HepG2 (cell line): ENCODE measurements at regions not wholly inside any gene's neighbourhood (a gene's known extent, or its start where the extent isn't known, plus 50 kb on each side); places are given as distances from the start of the nearest gene placed in this dataset.

ENCODE experiments used
- ATAC-seq: fragments of 200-7000 bp; cut with Tn5 transposase; 3 replicates; pipeline ENCODE4 v1.9.1; 2020; ENCODE audit warnings: mild to moderate bottlenecking, moderate library complexity
- BruUV-seq: library from RNA; stranded (reverse); fragments of 400-500 nt; replicated peaks from 2 replicates; lab custom pipeline; 2021; lab: Mats Ljungman, UMichigan
- CTCF ChIA-PET: fragments of 300-600 bp; formaldehyde crosslinking; extraction: SDS; loops from one replicate; lab custom pipeline; 2021; ENCODE audit warnings: low total read pairs, inconsistent platforms, low intra/inter-chr PET ratio; lab: Yijun Ruan, JAX
- POLR2A ChIA-PET: fragments of 350-600 bp; sonication (Branson Sonifier 250); formaldehyde crosslinking; loops from one replicate; lab custom pipeline; 2020; ENCODE audit warnings: antibody characterized with exemption, inconsistent platforms; lab: Yijun Ruan, JAX
- DNase-seq: peaks from one replicate; pipeline ENCODE4 v3.0.0-alpha.2; 2015; ENCODE audit warnings: low spot score
- FAIRE-seq: peaks from 3 replicates; lab custom pipeline; 2011; peaks lifted over from hg19 to GRCh38; lab: Jason Lieb, UNC
- H2AFZ ChIP-seq: one replicate; pipeline ENCODE4 v1.6.1; 2011; ENCODE audit warnings: low read length, inconsistent platforms
- H3K27ac ChIP-seq: fragments of 300-600 bp; 3 replicates; pipeline ENCODE4 v1.8.0; 2011; ENCODE audit warnings: mixed run types, mild to moderate bottlenecking, mixed read lengths, low read length, inconsistent platforms; ENCODE audit not compliant: insufficient read depth; ENCODE audit errors: extremely low read length
- H3K27me3 ChIP-seq, 2 experiments: fragments of 200-600 bp in 1 of 2; 2 replicates in 1 of 2; 3 replicates in 1 of 2; pipeline versions ENCODE4 v1.6.0 to v1.8.0; 2011; ENCODE audit warnings: low read length in 2 of 2, mild to moderate bottlenecking in 2 of 2, moderate library complexity in 2 of 2, inconsistent platforms in 1 of 2; ENCODE audit not compliant: insufficient read depth in 2 of 2, control insufficient read depth in 1 of 2
- H3K36me3 ChIP-seq, 2 experiments: fragments of 200-600 bp in 1 of 2; replicated peaks in 1 of 2; 2 replicates in 1 of 2; 3 replicates in 1 of 2; pipeline versions ENCODE4 v1.5.1 to v1.8.0; 2011; ENCODE audit warnings: low read length in 2 of 2, inconsistent platforms in 1 of 2; ENCODE audit not compliant: insufficient read depth in 2 of 2, control insufficient read depth in 1 of 2
- H3K4me1 ChIP-seq: 2 replicates; pipeline ENCODE4 v1.5.1; 2012; ENCODE audit warnings: low read length, inconsistent platforms; ENCODE audit not compliant: insufficient read depth
- H3K4me2 ChIP-seq: 2 replicates; pipeline ENCODE4 v1.6.0; 2011; ENCODE audit warnings: low read depth, low read length, inconsistent platforms
- H3K4me3 ChIP-seq, 3 experiments: fragments of 200-600 bp in 1 of 3; sonication (generic), shearing (Covaris generic) in 1 of 3; replicated peaks in 1 of 3; 2 replicates each; pipeline ENCODE4 v1.5.1; 2011 to 2016; ENCODE audit warnings: low read length in 3 of 3, inconsistent platforms in 2 of 3, low read depth in 2 of 3, mild to moderate bottlenecking in 2 of 3, control low read depth in 1 of 3, mixed read lengths in 1 of 3; ENCODE audit not compliant: insufficient read depth in 1 of 3
- H3K79me2 ChIP-seq: one replicate; pipeline ENCODE4 v1.6.1; 2011; ENCODE audit warnings: low read length, inconsistent platforms; ENCODE audit not compliant: insufficient read depth
- H3K9ac ChIP-seq: 2 replicates; pipeline ENCODE4 v1.6.0; 2011; ENCODE audit warnings: mild to moderate bottlenecking, low read depth, low read length, inconsistent platforms; ENCODE audit not compliant: insufficient read depth
- H3K9me3 ChIP-seq: 2 replicates; pipeline ENCODE4 v1.5.1; 2012; ENCODE audit warnings: mild to moderate bottlenecking, low read length
- H4K20me1 ChIP-seq: 2 replicates; pipeline ENCODE4 v1.6.0; 2011; ENCODE audit warnings: inconsistent platforms, mild to moderate bottlenecking, low read length, moderate library complexity; ENCODE audit not compliant: insufficient read depth
- ADNP ChIP-seq: sonication (generic); formaldehyde crosslinking; IDR thresholded peaks from 2 replicates; pipeline ENCODE4 v1.4.0; 2020; ENCODE audit warnings: missing genetic modification reagents
- BHLHE40 ChIP-seq: IDR thresholded peaks from 2 replicates; pipeline ENCODE4 v1.6.1; 2011; ENCODE audit warnings: low read length, improper control_type of control experiment
- KDM4B ChIP-seq: sonication (generic); formaldehyde crosslinking; IDR thresholded peaks from 2 replicates; pipeline ENCODE4 v1.4.0; 2020; ENCODE audit warnings: missing genetic modification reagents
- MNT ChIP-seq: fragments of 450-650 bp; IDR thresholded peaks from 2 replicates; pipeline ENCODE4 v1.6.1; 2016
- NR2F6 ChIP-seq, 2 experiments: IDR thresholded peaks; 2 replicates each; pipeline ENCODE4 v1.6.1; 2016; ENCODE audit warnings: antibody characterized with exemption in 1 of 2, mild to moderate bottlenecking in 1 of 2
- RAD21 ChIP-seq: fragments of 450-650 bp; formaldehyde crosslinking; IDR thresholded peaks from 2 replicates; pipeline ENCODE4 v1.5.0; 2020; ENCODE audit warnings: mild to moderate bottlenecking
- RARG ChIP-seq: sonication (generic); formaldehyde crosslinking; IDR thresholded peaks from 2 replicates; pipeline ENCODE4 v1.4.0; 2020; ENCODE audit warnings: low read depth, mild to moderate bottlenecking, missing genetic modification reagents
- SP4 ChIP-seq: sonication (generic); formaldehyde crosslinking; IDR thresholded peaks from 2 replicates; pipeline ENCODE4 v1.8.1; 2023; ENCODE audit warnings: mild to moderate bottlenecking, missing genetic modification reagents
- SRSF1 ChIP-seq: fragments of 200-400 bp; formaldehyde crosslinking; optimal IDR thresholded peaks from 2 replicates; pipeline ENCODE3; 2017; ENCODE audit warnings: mild to moderate bottlenecking, low read depth, low read length, moderate library complexity
- ZBTB39 ChIP-seq: sonication (generic); formaldehyde crosslinking; IDR thresholded peaks from 2 replicates; pipeline ENCODE4 v1.5.0; 2020; ENCODE audit warnings: missing genetic modification reagents
- ZBTB43 ChIP-seq: sonication (generic); formaldehyde crosslinking; conservative IDR thresholded peaks from 2 replicates; pipeline ENCODE4 v1.4.0; 2020; ENCODE audit warnings: missing genetic modification reagents
- ZKSCAN1 ChIP-seq: fragments of 150-350 bp; IDR thresholded peaks from 2 replicates; pipeline ENCODE4 v1.6.1; 2014; ENCODE audit warnings: low read length
- ZNF234 ChIP-seq: sonication (generic); formaldehyde crosslinking; conservative IDR thresholded peaks from 2 replicates; pipeline ENCODE4 v1.5.1; 2020; ENCODE audit warnings: mild to moderate bottlenecking, missing genetic modification reagents
- ZNF367 ChIP-seq: sonication (generic); formaldehyde crosslinking; IDR thresholded peaks from 2 replicates; pipeline ENCODE4 v1.4.0; 2020; ENCODE audit warnings: missing genetic modification reagents, borderline replicate concordance
- ZNF431 ChIP-seq: sonication (generic); formaldehyde crosslinking; IDR thresholded peaks from 2 replicates; pipeline ENCODE4 v1.9.0; 2022; ENCODE audit warnings: missing genetic modification reagents, low read depth, mild to moderate bottlenecking, borderline replicate concordance
- ZNF589 ChIP-seq: sonication (generic); formaldehyde crosslinking; conservative IDR thresholded peaks from 2 replicates; pipeline ENCODE4 v1.8.0; 2022; ENCODE audit warnings: mild to moderate bottlenecking, moderate library complexity, missing genetic modification reagents
- ZNF598 ChIP-seq: sonication (generic); formaldehyde crosslinking; IDR thresholded peaks from 2 replicates; pipeline ENCODE4 v1.5.1; 2020; ENCODE audit warnings: mild to moderate bottlenecking, missing genetic modification reagents, borderline replicate concordance
- ZNF7 ChIP-seq: IDR thresholded peaks from 2 replicates; pipeline ENCODE4 v1.6.1; 2016; ENCODE audit warnings: missing biosample characterization, missing genetic modification reagents
- ZNF781 ChIP-seq: sonication (generic); formaldehyde crosslinking; IDR thresholded peaks from 2 replicates; pipeline ENCODE4 v1.5.1; 2020; ENCODE audit warnings: borderline replicate concordance, mild to moderate bottlenecking, missing genetic modification reagents; ENCODE audit errors: not compliant biosample characterization
- ZXDC ChIP-seq: sonication (generic); formaldehyde crosslinking; IDR thresholded peaks from 2 replicates; pipeline ENCODE4 v1.5.0; 2020; ENCODE audit warnings: mild to moderate bottlenecking, missing genetic modification reagents
- in situ Hi-C: cut with HindIII; loops from 2 replicates; pipeline ENCODE4 v1.10.0; 2017; ENCODE audit warnings: low pct_unique_long_range_greater_than_20kb; ENCODE audit not compliant: extremely low pct_ligation_motif_present
- intact Hi-C: fragments of 100-400 bp; cut with micrococcal nuclease; formaldehyde crosslinking; loops from one replicate; pipeline ENCODE4 v1.10.0; 2022; ENCODE audit not compliant: unreplicated experiment

- no peak for ATAC-seq
- no TSS peak for BruUV-seq
- DNase-seq = no peak
- FAIRE-seq = no peak
- POLR2A ChIA-PET = no interaction called here
- Histone ChIP-seq H4K20me1 (no peaks in the 10 kb centered on the region), H3K9me3 (no peaks in the 10 kb centered on the region), H3K79me2 (no peaks in the 10 kb centered on the region), H3K4me3 (no peak overlapping the region), H3K9ac (no peak overlapping the region), H3K4me2 (no peak overlapping the region), H3K36me3 (no peaks in the 10 kb centered on the region), H3K27ac (no peak overlapping the region), H3K27me3 (no peaks in the 10 kb centered on the region)
- intact Hi-C loops = no loop called here
- CTCF ChIA-PET = no interaction called here
- no peak for TF ChIP-seq ZNF234
- TF ChIP-seq ZKSCAN1 = no peak
- no peak for TF ChIP-seq NR2F6 (IDR thresholded peaks at IDR 0.05)
- TF ChIP-seq NR2F6 (CRISPR knock-in tag; IDR thresholded peaks at IDR 0.05) = no peak
- no peak for TF ChIP-seq ADNP (CRISPR knock-in tag)
- TF ChIP-seq ZNF589 = no peak
- TF ChIP-seq ZNF781 (CRISPR knock-in tag) = no peak
- TF ChIP-seq ZBTB39 (CRISPR knock-in tag) = no peak
- no peak for TF ChIP-seq ZNF367
- no peak for TF ChIP-seq SRSF1
- TF ChIP-seq ZNF7 (CRISPR knock-in tag) = no peak
- TF ChIP-seq RARG = no peak
- TF ChIP-seq BHLHE40 = no peak
- TF ChIP-seq ZBTB43 (CRISPR knock-in tag) = no peak
- TF ChIP-seq ZXDC (CRISPR knock-in tag) = no peak
- no peak for TF ChIP-seq ZNF431 (CRISPR knock-in tag)
- TF ChIP-seq RAD21 (CRISPR knock-in tag) = no peak
- no peak for TF ChIP-seq SP4
- TF ChIP-seq KDM4B (CRISPR knock-in tag) = no peak
- no peak for TF ChIP-seq ZNF598
- no peak for TF ChIP-seq MNT
- TF ChIP-seq, all 625 proteins: peak for 0
- in situ Hi-C loops = no loop called here
- no peak overlapping the region for H2AFZ ChIP-seq
- 0 out of 2 replicates have a peak, but pooled peaks cover 5% of the 10 kb centered on the region for H3K4me1 ChIP-seq
Observed at GRCh38 chrX:68936608-68937007, 107.8 kb downstream of the EFNB1 start.
